ENCODE measurements at regions not wholly inside any gene's neighbourhood (a gene's known extent, or its start where the extent isn't known, plus 50 kb on each side); places are given as distances from the start of the nearest gene placed in this dataset.

GRCh38 chrX:127596882-127597281 is 455.3 kb downstream of the ACTRT1 start:
- CTCF ChIA-PET: no interaction called here
- no peak overlapping the region for H3K4me2 ChIP-seq
- H3K4me3 ChIP-seq: no peak overlapping the region
- POLR2A ChIA-PET: no interaction called here
- ATAC-seq: no peak
- no peaks in the 10 kb centered on the region for H3K9me3 ChIP-seq
- FAIRE-seq: no peak
- WGBS (ENCODE audit: missing lambda C conversion rate): 0% methylated on average over 1 of the region's 1 CpG
- TF ChIP-seq EHF (CRISPR knock-in tag; IDR thresholded peaks at IDR 0.05): no peak
- TF ChIP-seq MAZ (IDR thresholded peaks at IDR 0.05; ENCODE audit: borderline replicate concordance, low read depth, low read length): no peak
- H3K27ac ChIP-seq: no peak overlapping the region
- no peaks in the 10 kb centered on the region for H3K4me1 ChIP-seq
- no peak for DNase-seq (ENCODE audit: low read depth in 1 of 2, low spot score in 1 of 2)

GRCh38 chrX:127578395-127578794 is 473.8 kb downstream of the ACTRT1 start:
- Histone ChIP-seq H3K9me3 (no peaks in the 10 kb centered on the region), H3K4me1 (no peaks in the 10 kb centered on the region), H3K27ac (no peak overlapping the region), H3K4me2 (no peak overlapping the region), H3K4me3 (no peak overlapping the region)
- FAIRE-seq (no peak), DNase-seq (ENCODE audit: low read depth in 1 of 2, low spot score in 1 of 2) (no peak), ATAC-seq (no peak)
- WGBS (ENCODE audit: missing lambda C conversion rate): 67% methylated on average over 1 of the region's 1 CpG
- ChIA-PET POLR2A (no interaction called here), CTCF (no interaction called here)
- no peak for TF ChIP-seq SMC3 (IDR thresholded peaks at IDR 0.05)
- no peak for TF ChIP-seq HOXB5 (CRISPR knock-in tag; IDR thresholded peaks at IDR 0.05)
- TF ChIP-seq POLR2A (IDR thresholded peaks at IDR 0.05; ENCODE audit: low read length): no peak
- TF ChIP-seq RCOR1 (IDR thresholded peaks at IDR 0.05; ENCODE audit: low read depth, low read length): no peak
- no peak for TF ChIP-seq HEYL (CRISPR knock-in tag; IDR thresholded peaks at IDR 0.05)
- TF ChIP-seq MYC (IDR thresholded peaks at IDR 0.05; ENCODE audit: borderline replicate concordance, low read length): no peak
- no peak for TF ChIP-seq NR3C1 (IDR thresholded peaks at IDR 0.05)
- TF ChIP-seq BHLHE40 (IDR thresholded peaks at IDR 0.05; ENCODE audit: low read depth, low read length): no peak
- no peak for TF ChIP-seq ZC3H11A (IDR thresholded peaks at IDR 0.05)
- no peak for TF ChIP-seq CEBPB (IDR thresholded peaks at IDR 0.05)
- TF ChIP-seq ZNF302 (CRISPR knock-in tag; IDR thresholded peaks at IDR 0.05): no peak
- no peak for TF ChIP-seq PHF8 (IDR thresholded peaks at IDR 0.05; ENCODE audit: borderline replicate concordance, low read depth)
- no peak for TF ChIP-seq MAX (IDR thresholded peaks at IDR 0.05)
- TF ChIP-seq GATA3 (IDR thresholded peaks at IDR 0.05; ENCODE audit: borderline replicate concordance): no peak
- TF ChIP-seq POLR2AphosphoS2 (conservative IDR thresholded peaks at IDR 0.05; ENCODE audit: low read length): no peak
- TF ChIP-seq ZSCAN20 (CRISPR knock-in tag; IDR thresholded peaks at IDR 0.05): no peak
- no peak for TF ChIP-seq RFX5 (IDR thresholded peaks at IDR 0.05)
- TF ChIP-seq NPAS2 (CRISPR knock-in tag; IDR thresholded peaks at IDR 0.05; ENCODE audit: borderline replicate concordance): no peak
- TF ChIP-seq ZFP36 (IDR thresholded peaks at IDR 0.05; ENCODE audit: borderline replicate concordance, partially characterized antibody): no peak

GRCh38 chrX:127577884-127578283 is 474.3 kb downstream of the ACTRT1 start:
- no peaks in the 10 kb centered on the region for H3K9me3 ChIP-seq
- no peak for ATAC-seq
- 5% methylated on average over 6 of the region's 6 CpGs for WGBS (ENCODE audit: missing lambda C conversion rate)
- H3K4me1 ChIP-seq: no peaks in the 10 kb centered on the region
- H3K4me3 ChIP-seq: no peak overlapping the region
- no peak overlapping the region for H3K4me2 ChIP-seq
- ChIA-PET POLR2A (no interaction called here), CTCF (no interaction called here)
- no peak for TF ChIP-seq ZNF302 (CRISPR knock-in tag; IDR thresholded peaks at IDR 0.05)
- no peak for TF ChIP-seq E2F6 (IDR thresholded peaks at IDR 0.05; ENCODE audit: borderline replicate concordance, low read depth)
- no peak for TF ChIP-seq RAD21 (conservative IDR thresholded peaks at IDR 0.05 in 1 of 2, IDR thresholded peaks at IDR 0.05 in 1 of 2)
- no peak for TF ChIP-seq RFX5 (IDR thresholded peaks at IDR 0.05)
- TF ChIP-seq ELK1 (IDR thresholded peaks at IDR 0.05; ENCODE audit: low read depth, low read length): no peak
- TF ChIP-seq EP300 (IDR thresholded peaks at IDR 0.05): no peak
- TF ChIP-seq HES2 (IDR thresholded peaks at IDR 0.05): no peak
- no peak for TF ChIP-seq RNF2 (IDR thresholded peaks at IDR 0.05; ENCODE audit: borderline replicate concordance, low read depth)
- no peak for TF ChIP-seq BHLHE40 (IDR thresholded peaks at IDR 0.05; ENCODE audit: low read depth, low read length)
- TF ChIP-seq ZC3H11A (IDR thresholded peaks at IDR 0.05): no peak
- no peak overlapping the region for H3K27ac ChIP-seq
- no peak for FAIRE-seq
- no peak for DNase-seq (ENCODE audit: low read depth in 1 of 2, low spot score in 1 of 2)
